HepG2 (cell line): ENCODE measurements at regions not wholly inside any gene's neighbourhood (a gene's known extent, or its start where the extent isn't known, plus 50 kb on each side); places are given as distances from the start of the nearest gene placed in this dataset.

ENCODE experiments used
- FOXM1 ChIP-seq: sonication (generic); formaldehyde crosslinking; IDR thresholded peaks from 2 replicates; pipeline ENCODE4 v1.5.0; 2020; ENCODE audit warnings: missing genetic modification reagents
- GATAD1 ChIP-seq: IDR thresholded peaks from 2 replicates; pipeline ENCODE4 v1.6.1; 2016; ENCODE audit warnings: missing genetic modification reagents, missing compliant biosample characterization
- HNF4A ChIP-seq: sonication (generic); formaldehyde crosslinking; IDR thresholded peaks from 2 replicates; pipeline ENCODE4 v1.4.0; 2020; ENCODE audit warnings: missing genetic modification reagents
- HNRNPH1 ChIP-seq: fragments of 200-400 bp; formaldehyde crosslinking; optimal IDR thresholded peaks from 2 replicates; pipeline ENCODE3; 2017; ENCODE audit warnings: mild to moderate bottlenecking, low read depth, low read length
- MAFF ChIP-seq: IDR thresholded peaks from 2 replicates; pipeline ENCODE4 v1.6.1; 2011; ENCODE audit warnings: low read depth, low read length, improper control_type of control experiment
- MAZ ChIP-seq, 2 experiments: sonication (generic) in 1 of 2; formaldehyde crosslinking in 1 of 2; IDR thresholded peaks; 2 replicates each; pipeline versions ENCODE4 v1.5.0 to v1.6.1; 2012 to 2020; ENCODE audit warnings: low read depth in 2 of 2, mild to moderate bottlenecking in 2 of 2, borderline replicate concordance in 1 of 2, improper control_type of control experiment in 1 of 2, low read length in 1 of 2, missing genetic modification reagents in 1 of 2, moderate library complexity in 1 of 2
- MLLT10 ChIP-seq: sonication (generic); formaldehyde crosslinking; IDR thresholded peaks from 2 replicates; pipeline ENCODE4 v1.4.0; 2020; ENCODE audit warnings: missing genetic modification reagents
- NFE2L2 ChIP-seq: fragments of 150-350 bp; IDR thresholded peaks from 2 replicates; pipeline ENCODE4 v1.6.1; 2014; ENCODE audit warnings: low read length
- SAP130 ChIP-seq: IDR thresholded peaks from 2 replicates; pipeline ENCODE4 v1.6.1; 2016; ENCODE audit warnings: low read depth
- TBX3 ChIP-seq: fragments of 450-650 bp; IDR thresholded peaks from 2 replicates; pipeline ENCODE4 v1.6.1; 2017; ENCODE audit warnings: antibody characterized with exemption, mild to moderate bottlenecking, inconsistent platforms, borderline replicate concordance
- ZNF619 ChIP-seq: sonication (generic); formaldehyde crosslinking; IDR thresholded peaks from 2 replicates; pipeline ENCODE4 v1.4.0; 2020; ENCODE audit warnings: mild to moderate bottlenecking, missing genetic modification reagents
- ZSCAN22 ChIP-seq: sonication (generic); formaldehyde crosslinking; IDR thresholded peaks from 2 replicates; pipeline ENCODE4 v1.4.0; 2020; ENCODE audit warnings: mild to moderate bottlenecking, missing genetic modification reagents
- TF ChIP-seq, protein P1 (sequence below): IDR thresholded peaks from 2 replicates; pipeline ENCODE4 v1.6.1; 2016; ENCODE audit warnings: mild to moderate bottlenecking
- TF ChIP-seq, protein P2 (sequence below): sonication (generic); formaldehyde crosslinking; IDR thresholded peaks from 2 replicates; pipeline ENCODE4 v1.4.0; 2020; ENCODE audit warnings: mild to moderate bottlenecking, low read depth, missing genetic modification reagents
- TF ChIP-seq, protein P3 (sequence below): sonication (generic); formaldehyde crosslinking; IDR thresholded peaks from 2 replicates; pipeline ENCODE4 v1.5.1; 2020; ENCODE audit warnings: missing genetic modification reagents, mild to moderate bottlenecking, borderline replicate concordance
- TF ChIP-seq, protein P4 (sequence below): sonication (generic); formaldehyde crosslinking; IDR thresholded peaks from 2 replicates; pipeline ENCODE4 v1.4.0; 2020; ENCODE audit warnings: mild to moderate bottlenecking, missing genetic modification reagents
- TF ChIP-seq, protein P5 (sequence below): sonication (generic); formaldehyde crosslinking; IDR thresholded peaks from 2 replicates; pipeline ENCODE4 v1.8.0; 2022; ENCODE audit warnings: missing genetic modification reagents, mild to moderate bottlenecking, moderate library complexity, borderline replicate concordance
- TF ChIP-seq, protein P6 (sequence below): sonication (generic); formaldehyde crosslinking; IDR thresholded peaks from 2 replicates; pipeline ENCODE4 v1.9.0; 2022; ENCODE audit warnings: low read depth, missing genetic modification reagents
- TF ChIP-seq, protein P7 (sequence below): sonication (generic); formaldehyde crosslinking; IDR thresholded peaks from 2 replicates; pipeline ENCODE4 v1.4.0; 2020; ENCODE audit warnings: missing genetic modification reagents, borderline replicate concordance

DNA sequence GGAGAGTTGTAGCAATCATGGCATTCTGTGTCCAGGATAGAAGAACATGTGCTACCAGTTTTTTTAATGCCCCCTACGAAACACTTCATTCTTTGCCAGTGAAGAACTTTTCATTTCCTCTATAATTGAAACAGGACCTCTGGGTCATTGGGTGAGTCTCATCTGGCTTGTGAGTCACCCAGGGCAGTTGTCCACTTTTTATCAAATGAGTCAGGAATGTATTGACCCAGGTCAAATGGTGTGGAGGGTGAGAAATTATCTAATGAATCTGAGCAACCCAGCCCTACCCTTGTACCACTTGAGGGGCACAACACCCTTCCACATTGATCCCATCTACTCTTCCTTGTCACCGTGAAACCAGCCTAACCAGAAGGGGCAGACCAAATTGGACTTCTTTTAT, 417.3 kb upstream of the PROX1 start (continued):
- TF ChIP-seq, protein P1, sequence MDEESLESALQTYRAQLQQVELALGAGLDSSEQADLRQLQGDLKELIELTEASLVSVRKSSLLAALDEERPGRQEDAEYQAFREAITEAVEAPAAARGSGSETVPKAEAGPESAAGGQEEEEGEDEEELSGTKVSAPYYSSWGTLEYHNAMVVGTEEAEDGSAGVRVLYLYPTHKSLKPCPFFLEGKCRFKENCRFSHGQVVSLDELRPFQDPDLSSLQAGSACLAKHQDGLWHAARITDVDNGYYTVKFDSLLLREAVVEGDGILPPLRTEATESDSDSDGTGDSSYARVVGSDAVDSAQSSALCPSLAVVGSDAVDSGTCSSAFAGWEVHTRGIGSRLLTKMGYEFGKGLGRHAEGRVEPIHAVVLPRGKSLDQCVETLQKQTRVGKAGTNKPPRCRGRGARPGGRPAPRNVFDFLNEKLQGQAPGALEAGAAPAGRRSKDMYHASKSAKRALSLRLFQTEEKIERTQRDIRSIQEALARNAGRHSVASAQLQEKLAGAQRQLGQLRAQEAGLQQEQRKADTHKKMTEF (CRISPR knock-in tag) = no peak
- TF ChIP-seq SAP130 (CRISPR knock-in tag) (peak; percentile 19), ZNF619 (CRISPR knock-in tag) (no peak), MLLT10 (CRISPR knock-in tag) (no peak), MAZ (IDR thresholded peaks at IDR 0.05; ENCODE audit: borderline replicate concordance, low read depth, low read length) (no peak), MAZ (CRISPR knock-in tag; IDR thresholded peaks at IDR 0.05; ENCODE audit: low read depth) (no peak), HNRNPH1 (no peak), NFE2L2 (no peak), HNF4A (no peak), GATAD1 (CRISPR knock-in tag) (no peak), ZSCAN22 (CRISPR knock-in tag) (no peak), FOXM1 (CRISPR knock-in tag) (no peak), MAFF (no peak), TBX3 (peak; percentile 40; the same call in 1 of the 2 replicates)
- TF ChIP-seq, protein P2, sequence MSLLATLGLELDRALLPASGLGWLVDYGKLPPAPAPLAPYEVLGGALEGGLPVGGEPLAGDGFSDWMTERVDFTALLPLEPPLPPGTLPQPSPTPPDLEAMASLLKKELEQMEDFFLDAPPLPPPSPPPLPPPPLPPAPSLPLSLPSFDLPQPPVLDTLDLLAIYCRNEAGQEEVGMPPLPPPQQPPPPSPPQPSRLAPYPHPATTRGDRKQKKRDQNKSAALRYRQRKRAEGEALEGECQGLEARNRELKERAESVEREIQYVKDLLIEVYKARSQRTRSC (CRISPR knock-in tag) = no peak
- TF ChIP-seq, protein P3, sequence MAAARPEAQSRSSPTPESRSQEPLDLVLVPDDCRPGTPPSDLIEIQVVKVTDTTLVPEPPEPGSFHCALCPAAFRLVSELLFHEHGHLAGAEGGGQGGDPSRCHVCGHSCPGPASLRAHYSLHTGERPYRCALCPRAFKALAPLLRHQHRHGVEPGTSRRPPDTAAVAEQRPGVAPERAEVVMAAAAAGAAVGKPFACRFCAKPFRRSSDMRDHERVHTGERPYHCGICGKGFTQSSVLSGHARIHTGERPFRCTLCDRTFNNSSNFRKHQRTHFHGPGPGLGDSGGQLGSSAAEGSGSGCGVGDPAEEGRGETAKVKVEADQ (CRISPR knock-in tag) = no peak
- TF ChIP-seq, protein P4, sequence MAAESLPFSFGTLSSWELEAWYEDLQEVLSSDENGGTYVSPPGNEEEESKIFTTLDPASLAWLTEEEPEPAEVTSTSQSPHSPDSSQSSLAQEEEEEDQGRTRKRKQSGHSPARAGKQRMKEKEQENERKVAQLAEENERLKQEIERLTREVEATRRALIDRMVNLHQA (CRISPR knock-in tag) = no peak
- TF ChIP-seq, protein P5, sequence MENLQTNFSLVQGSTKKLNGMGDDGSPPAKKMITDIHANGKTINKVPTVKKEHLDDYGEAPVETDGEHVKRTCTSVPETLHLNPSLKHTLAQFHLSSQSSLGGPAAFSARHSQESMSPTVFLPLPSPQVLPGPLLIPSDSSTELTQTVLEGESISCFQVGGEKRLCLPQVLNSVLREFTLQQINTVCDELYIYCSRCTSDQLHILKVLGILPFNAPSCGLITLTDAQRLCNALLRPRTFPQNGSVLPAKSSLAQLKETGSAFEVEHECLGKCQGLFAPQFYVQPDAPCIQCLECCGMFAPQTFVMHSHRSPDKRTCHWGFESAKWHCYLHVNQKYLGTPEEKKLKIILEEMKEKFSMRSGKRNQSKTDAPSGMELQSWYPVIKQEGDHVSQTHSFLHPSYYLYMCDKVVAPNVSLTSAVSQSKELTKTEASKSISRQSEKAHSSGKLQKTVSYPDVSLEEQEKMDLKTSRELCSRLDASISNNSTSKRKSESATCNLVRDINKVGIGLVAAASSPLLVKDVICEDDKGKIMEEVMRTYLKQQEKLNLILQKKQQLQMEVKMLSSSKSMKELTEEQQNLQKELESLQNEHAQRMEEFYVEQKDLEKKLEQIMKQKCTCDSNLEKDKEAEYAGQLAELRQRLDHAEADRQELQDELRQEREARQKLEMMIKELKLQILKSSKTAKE (CRISPR knock-in tag) = no peak
- TF ChIP-seq, protein P6, sequence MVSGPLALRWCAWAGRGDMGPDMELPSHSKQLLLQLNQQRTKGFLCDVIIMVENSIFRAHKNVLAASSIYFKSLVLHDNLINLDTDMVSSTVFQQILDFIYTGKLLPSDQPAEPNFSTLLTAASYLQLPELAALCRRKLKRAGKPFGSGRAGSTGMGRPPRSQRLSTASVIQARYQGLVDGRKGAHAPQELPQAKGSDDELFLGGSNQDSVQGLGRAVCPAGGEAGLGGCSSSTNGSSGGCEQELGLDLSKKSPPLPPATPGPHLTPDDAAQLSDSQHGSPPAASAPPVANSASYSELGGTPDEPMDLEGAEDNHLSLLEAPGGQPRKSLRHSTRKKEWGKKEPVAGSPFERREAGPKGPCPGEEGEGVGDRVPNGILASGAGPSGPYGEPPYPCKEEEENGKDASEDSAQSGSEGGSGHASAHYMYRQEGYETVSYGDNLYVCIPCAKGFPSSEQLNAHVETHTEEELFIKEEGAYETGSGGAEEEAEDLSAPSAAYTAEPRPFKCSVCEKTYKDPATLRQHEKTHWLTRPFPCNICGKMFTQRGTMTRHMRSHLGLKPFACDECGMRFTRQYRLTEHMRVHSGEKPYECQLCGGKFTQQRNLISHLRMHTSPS = no peak
- TF ChIP-seq, protein P7, sequence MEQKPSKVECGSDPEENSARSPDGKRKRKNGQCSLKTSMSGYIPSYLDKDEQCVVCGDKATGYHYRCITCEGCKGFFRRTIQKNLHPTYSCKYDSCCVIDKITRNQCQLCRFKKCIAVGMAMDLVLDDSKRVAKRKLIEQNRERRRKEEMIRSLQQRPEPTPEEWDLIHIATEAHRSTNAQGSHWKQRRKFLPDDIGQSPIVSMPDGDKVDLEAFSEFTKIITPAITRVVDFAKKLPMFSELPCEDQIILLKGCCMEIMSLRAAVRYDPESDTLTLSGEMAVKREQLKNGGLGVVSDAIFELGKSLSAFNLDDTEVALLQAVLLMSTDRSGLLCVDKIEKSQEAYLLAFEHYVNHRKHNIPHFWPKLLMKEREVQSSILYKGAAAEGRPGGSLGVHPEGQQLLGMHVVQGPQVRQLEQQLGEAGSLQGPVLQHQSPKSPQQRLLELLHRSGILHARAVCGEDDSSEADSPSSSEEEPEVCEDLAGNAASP (CRISPR knock-in tag) = no peak
